ENCODE measurements at regions not wholly inside any gene's neighbourhood (a gene's known extent, or its start where the extent isn't known, plus 50 kb on each side); places are given as distances from the start of the nearest gene placed in this dataset.

DNA sequence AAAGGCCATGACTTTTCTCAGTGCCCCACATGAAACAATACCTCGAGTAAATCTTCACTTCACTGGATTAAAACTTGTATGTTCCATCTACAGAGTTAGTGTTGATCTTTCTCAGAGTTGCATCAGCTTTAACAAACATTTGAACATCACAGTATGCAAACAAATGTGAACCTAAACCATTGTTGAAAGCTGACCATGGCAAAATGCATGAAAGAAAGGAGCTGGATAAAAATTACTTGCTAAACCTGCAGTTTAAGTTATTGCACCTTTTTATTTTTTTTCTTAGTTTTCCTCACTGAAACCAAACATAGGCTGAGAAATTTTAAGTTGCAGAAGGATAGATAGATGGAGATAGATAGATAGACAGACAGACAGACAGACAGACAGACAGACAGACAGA is 107.2 kb upstream of the UGP2 start:
- BruUV-seq (replicated peaks) = no TSS peak
- no peak for TF ChIP-seq CBX3 (IDR thresholded peaks at IDR 0.05; ENCODE audit: borderline replicate concordance, low read depth)
- no peak for TF ChIP-seq BMI1 (IDR thresholded peaks at IDR 0.05; ENCODE audit: borderline replicate concordance)
- TF ChIP-seq, protein P1, sequence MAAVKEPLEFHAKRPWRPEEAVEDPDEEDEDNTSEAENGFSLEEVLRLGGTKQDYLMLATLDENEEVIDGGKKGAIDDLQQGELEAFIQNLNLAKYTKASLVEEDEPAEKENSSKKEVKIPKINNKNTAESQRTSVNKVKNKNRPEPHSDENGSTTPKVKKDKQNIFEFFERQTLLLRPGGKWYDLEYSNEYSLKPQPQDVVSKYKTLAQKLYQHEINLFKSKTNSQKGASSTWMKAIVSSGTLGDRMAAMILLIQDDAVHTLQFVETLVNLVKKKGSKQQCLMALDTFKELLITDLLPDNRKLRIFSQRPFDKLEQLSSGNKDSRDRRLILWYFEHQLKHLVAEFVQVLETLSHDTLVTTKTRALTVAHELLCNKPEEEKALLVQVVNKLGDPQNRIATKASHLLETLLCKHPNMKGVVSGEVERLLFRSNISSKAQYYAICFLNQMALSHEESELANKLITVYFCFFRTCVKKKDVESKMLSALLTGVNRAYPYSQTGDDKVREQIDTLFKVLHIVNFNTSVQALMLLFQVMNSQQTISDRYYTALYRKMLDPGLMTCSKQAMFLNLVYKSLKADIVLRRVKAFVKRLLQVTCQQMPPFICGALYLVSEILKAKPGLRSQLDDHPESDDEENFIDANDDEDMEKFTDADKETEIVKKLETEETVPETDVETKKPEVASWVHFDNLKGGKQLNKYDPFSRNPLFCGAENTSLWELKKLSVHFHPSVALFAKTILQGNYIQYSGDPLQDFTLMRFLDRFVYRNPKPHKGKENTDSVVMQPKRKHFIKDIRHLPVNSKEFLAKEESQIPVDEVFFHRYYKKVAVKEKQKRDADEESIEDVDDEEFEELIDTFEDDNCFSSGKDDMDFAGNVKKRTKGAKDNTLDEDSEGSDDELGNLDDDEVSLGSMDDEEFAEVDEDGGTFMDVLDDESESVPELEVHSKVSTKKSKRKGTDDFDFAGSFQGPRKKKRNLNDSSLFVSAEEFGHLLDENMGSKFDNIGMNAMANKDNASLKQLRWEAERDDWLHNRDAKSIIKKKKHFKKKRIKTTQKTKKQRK (IDR thresholded peaks at IDR 0.05; ENCODE audit: low read depth, low read length) = no peak
- TF ChIP-seq RFX5 (IDR thresholded peaks at IDR 0.05; ENCODE audit: low read depth, low read length) = no peak
- TF ChIP-seq STAT3 (IDR thresholded peaks at IDR 0.05; ENCODE audit: low read depth, low read length) = no peak
- TF ChIP-seq MEF2A (IDR thresholded peaks at IDR 0.05; ENCODE audit: insufficient read depth, low read depth, low read length) = no peak
- TF ChIP-seq MYC (IDR thresholded peaks at IDR 0.05; ENCODE audit: insufficient read depth, insufficient read length, insufficient replicate concordance, low read length, severe bottlenecking) = no peak
- TF ChIP-seq GATAD2B (conservative IDR thresholded peaks at IDR 0.05; ENCODE audit: low read depth) = no peak
- TF ChIP-seq NBN (IDR thresholded peaks at IDR 0.05) = no peak
- TF ChIP-seq PAX8 (IDR thresholded peaks at IDR 0.05) = no peak
- no peak for TF ChIP-seq RAD51 (IDR thresholded peaks at IDR 0.05)
- no peak for TF ChIP-seq ZNF217 (IDR thresholded peaks at IDR 0.05)
- TF ChIP-seq HDAC6 (IDR thresholded peaks at IDR 0.05; ENCODE audit: unreplicated experiment) = no peak
- TF ChIP-seq NR2C2 (IDR thresholded peaks at IDR 0.05; ENCODE audit: borderline replicate concordance, control insufficient read depth, insufficient read length, low read depth) = no peak
- no peak for TF ChIP-seq SREBF1 (IDR thresholded peaks at IDR 0.05; ENCODE audit: low read length)
- no peak overlapping the region for H2AFZ ChIP-seq (ENCODE audit: control insufficient read depth, low read depth, low read length)
- no peaks in the 10 kb centered on the region for H3K36me3 ChIP-seq (ENCODE audit: control insufficient read depth in 2 of 2, insufficient read depth in 2 of 2, low read length in 1 of 2)
- ChIA-PET CTCF (interaction anchor here (1.4 kb wide), 1 partner anchor 23 kb away, joined by 3 read pairs; no protein-coding TSS in a partner anchor), RAD21 (ENCODE audit: unreplicated experiment) (no interaction called here), SMC1A (ENCODE audit: uncharacterized antibody, unreplicated experiment) (interaction anchor here (1.1 kb wide), 1 partner anchor 28 kb away, joined by 4 read pairs; no protein-coding TSS in a partner anchor), POLR2A (no interaction called here)
- in situ Hi-C loops (cut with MboI) (no loop called here), intact Hi-C loops (cut with micrococcal nuclease; ENCODE audit: unreplicated experiment) (no loop called here)
- no peaks in the 10 kb centered on the region for H3K79me2 ChIP-seq (ENCODE audit: control insufficient read depth, insufficient read depth, low read length)
- 0% methylated on average over 1 of the region's 1 CpG for WGBS (ENCODE audit: insufficient coverage, insufficient replicate concordance, low lambda C conversion rate, missing lambda C conversion rate)
- no peak overlapping the region for H3K27ac ChIP-seq (ENCODE audit: control insufficient read depth, insufficient read depth)
- H3K27me3 ChIP-seq (replicated peaks in 1 of 2; ENCODE audit: control insufficient read depth in 2 of 2, insufficient read depth in 2 of 2, low read length in 1 of 2) = no peaks in the 10 kb centered on the region
- H3K9me3 ChIP-seq (replicated peaks; ENCODE audit: control insufficient read depth, insufficient read depth, low read length) = no peaks in the 10 kb centered on the region
- no peak overlapping the region for H3K4me3 ChIP-seq
- H3K9ac ChIP-seq (ENCODE audit: control insufficient read depth, insufficient read depth, low read length) = no peak overlapping the region
- no peaks in the 10 kb centered on the region for H4K20me1 ChIP-seq (ENCODE audit: control insufficient read depth, insufficient read depth)
- no peak overlapping the region for H3K4me2 ChIP-seq (ENCODE audit: control insufficient read depth, insufficient read depth)
- DNase-seq (ENCODE audit: low read depth, low spot score) (no peak), FAIRE-seq (no peak), ATAC-seq (no peak)
- no peaks in the 10 kb centered on the region for H3K4me1 ChIP-seq (ENCODE audit: control insufficient read depth, insufficient read depth, low read length)

Data from GM12878 (cell line).